Omental fat pad (tissue), 3 donors: ENCODE measurements at regions not wholly inside any gene's neighbourhood (a gene's known extent, or its start where the extent isn't known, plus 50 kb on each side); places are given as distances from the start of the nearest gene placed in this dataset.
"Not testable (repeated sequence)": the region's sequence is repeated elsewhere in the genome, so short reads cannot be mapped to it uniquely, and the experiment has no call there.

Experiments used
- ATAC-seq: fragments of 150-250 bp; one replicate; pipeline ENCODE4 v1.9.1; 2016; ENCODE audit warnings: mild to moderate bottlenecking, moderate library complexity; ENCODE audit not compliant: low FRiP score
- DNase-seq: peaks from one replicate; pipeline ENCODE4 v3.0.0-alpha.2; 2019; ENCODE audit warnings: low spot score
- CTCF ChIP-seq, 3 donors: fragments of 450-650 bp; IDR thresholded peaks; one replicate each; pipeline ENCODE4 v1.5.1; 2016 to 2017; ENCODE audit warnings: antibody characterized with exemption in 3 of 3, mild to moderate bottlenecking in 3 of 3, moderate library complexity in 2 of 3

GRCh38 chrX:65588795-65589194 lies 54.2 kb upstream of the LAS1L start:
- TF ChIP-seq CTCF (IDR thresholded peaks at IDR 0.05): no peak
- ATAC-seq: no peak
- DNase-seq: no peak

GRCh38 chrX:65587616-65588526 lies 53.3 kb upstream of the LAS1L start:
- no peak for TF ChIP-seq CTCF (IDR thresholded peaks at IDR 0.05)
- DNase-seq: peak; percentile 64
- peak; percentile 74 for ATAC-seq

DNA sequence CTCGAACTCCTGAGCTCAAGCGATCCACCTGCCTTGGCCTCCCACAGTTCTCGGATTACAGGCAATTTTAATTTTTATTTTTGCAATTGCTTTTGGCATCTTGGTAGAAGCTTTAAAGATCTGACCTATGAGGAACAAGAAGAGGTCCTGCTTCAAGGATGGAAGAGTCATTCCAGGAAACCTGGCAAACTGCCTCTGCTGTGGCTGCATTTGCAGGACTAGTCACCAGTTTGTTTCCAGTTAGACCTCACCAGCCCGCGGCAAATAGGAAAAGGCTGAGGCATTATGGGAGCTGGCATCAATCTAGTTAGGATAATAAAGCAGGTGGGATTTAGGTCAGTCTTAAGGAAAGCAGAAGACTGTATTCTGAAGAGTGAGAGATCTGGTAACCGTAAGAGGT lies 51.9 kb upstream of the LAS1L start:
- TF ChIP-seq CTCF (IDR thresholded peaks at IDR 0.05): no peak
- DNase-seq (no peak), ATAC-seq (no peak)

DNA sequence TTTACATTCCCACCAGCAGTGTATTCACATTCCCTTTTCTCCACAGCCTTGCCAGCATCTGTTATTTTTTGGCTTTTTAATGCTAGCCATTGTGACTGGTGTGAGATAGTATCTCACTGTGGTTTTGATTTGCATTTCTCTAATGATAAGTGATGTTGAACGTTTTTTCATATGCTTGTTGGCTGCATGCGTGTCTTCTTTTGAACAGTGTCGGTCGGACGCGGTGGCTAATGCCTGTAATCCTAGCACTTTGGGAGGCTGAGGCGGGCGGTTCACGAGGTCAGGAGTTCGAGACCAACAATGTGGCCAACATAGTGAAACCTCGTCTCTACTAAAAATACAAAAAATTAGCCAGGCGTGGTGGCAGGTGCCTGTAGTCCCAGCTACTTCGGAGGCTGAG lies 50.6 kb upstream of the LAS1L start:
- not testable (repeated sequence) for ATAC-seq, DNase-seq
